GM21367 (cell line): ENCODE measurements at regions not wholly inside any gene's neighbourhood (a gene's known extent, or its start where the extent isn't known, plus 50 kb on each side); places are given as distances from the start of the nearest gene placed in this dataset.

Experiments
- ATAC-seq: cut with Tn5 transposase; IDR thresholded peaks from one replicate; pipeline ENCODE4 v1.9.1; 2021; ENCODE audit not compliant: unreplicated experiment

DNA sequence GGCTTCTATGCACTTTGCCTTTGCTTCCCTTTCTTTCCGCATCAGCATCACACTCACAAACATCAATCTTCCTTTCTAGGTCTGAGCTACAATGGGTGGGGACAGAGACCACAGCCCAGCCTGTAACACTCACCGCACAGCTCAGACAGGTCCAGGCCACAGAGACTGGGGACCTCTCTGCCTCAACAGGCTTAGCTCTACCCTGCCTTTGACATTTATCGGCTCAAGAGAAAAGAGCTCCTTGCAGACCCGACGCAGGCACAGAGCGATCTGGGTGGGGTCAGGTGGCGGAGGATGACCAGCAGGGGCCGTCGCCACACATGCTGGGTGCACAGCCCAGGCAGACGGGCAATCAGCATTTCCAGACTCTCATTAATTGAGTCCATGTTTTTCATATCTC, 837.3 kb downstream of the TBC1D22A start:
- ATAC-seq: no peak

GRCh38 chr22:47598864-47599263, 836.4 kb downstream of the TBC1D22A start:
- no peak for ATAC-seq

- no peak for ATAC-seq
Observed at GRCh38 chr22:47597041-47597440, 834.6 kb downstream of the TBC1D22A start.

DNA sequence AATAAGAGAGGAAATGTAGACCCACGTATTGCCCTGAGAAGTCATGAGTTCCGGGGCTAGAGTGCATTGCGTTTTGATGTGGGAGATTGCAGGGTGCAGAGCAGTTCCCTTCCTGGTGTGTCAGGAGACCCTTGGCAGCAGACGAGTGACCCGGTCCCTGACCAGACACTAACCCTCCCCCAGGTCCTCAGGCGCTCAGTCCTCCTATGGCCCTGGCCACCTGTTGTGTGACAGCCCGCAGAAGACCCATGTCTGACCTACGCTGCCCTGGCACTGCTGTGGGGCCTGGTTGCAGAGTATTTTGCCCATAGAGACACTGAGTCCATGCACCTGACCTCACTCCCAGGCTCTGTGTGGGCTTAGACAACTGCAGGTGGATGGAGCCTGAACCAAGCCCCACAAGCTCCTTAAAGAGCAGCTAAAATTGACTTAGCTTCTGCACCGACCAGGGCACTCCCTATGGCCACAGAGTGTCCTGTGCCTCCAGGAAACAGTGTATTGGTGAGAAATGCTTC, 833.8 kb downstream of the TBC1D22A start:
- no peak for ATAC-seq

DNA sequence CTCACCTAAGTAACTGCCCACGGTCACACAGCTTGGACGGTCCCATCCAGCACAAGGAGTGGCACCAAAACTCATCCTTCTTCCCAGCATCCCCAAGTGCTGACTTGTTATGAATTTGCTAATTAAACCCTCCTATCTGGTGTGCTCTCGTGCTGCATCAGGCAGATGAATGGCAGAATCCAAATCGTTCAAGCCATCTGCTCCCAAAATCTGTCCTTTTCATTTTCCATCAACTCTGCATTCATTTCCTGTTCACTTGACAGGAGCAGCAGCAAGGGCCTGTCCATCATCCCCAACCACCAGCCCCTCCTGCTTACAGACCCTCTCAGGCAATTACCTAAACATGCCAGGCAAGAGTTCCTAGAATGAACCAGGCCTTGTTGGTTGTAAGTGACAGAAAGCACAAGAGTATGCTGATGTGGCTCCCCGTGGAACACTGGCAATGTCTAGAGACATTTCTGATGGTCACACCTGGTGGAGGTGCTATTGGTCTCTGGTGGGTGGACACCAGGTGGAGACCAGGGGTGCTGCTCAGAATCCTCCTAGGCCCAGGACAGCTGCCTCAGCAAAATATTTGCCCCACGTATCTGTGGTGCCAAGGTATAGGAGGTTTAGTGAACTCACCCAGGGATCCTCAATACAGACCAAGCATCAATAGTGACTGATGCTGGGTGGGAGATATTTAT, 832.5 kb downstream of the TBC1D22A start:
- ATAC-seq: no peak

- no peak for ATAC-seq
Observed at GRCh38 chr22:47593911-47594311, 831.5 kb downstream of the TBC1D22A start.

- ATAC-seq: no peak
Observed at GRCh38 chr22:47593291-47593690, 830.8 kb downstream of the TBC1D22A start.

DNA sequence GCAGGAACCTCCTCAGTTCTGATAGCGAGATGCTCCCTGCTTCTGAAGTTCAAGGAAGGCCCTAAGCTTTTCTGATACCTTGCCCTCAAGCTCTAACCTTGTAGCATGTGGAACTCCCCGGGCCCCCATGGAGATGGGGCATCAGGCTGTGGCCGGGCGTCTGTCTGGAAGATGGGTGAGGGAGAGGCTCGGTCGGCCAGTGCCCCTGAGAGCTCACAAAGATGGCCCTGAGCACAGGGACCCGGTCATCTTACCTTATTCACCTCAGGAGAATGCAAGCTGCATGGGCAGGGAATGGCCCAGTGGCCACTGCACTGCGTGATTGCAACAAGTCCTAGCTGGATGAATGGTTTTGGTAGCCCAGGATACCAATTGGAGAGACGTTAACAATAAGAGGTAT, 830.3 kb downstream of the TBC1D22A start:
- ATAC-seq: no peak

GRCh38 chr22:47591709-47592108, 829.3 kb downstream of the TBC1D22A start:
- ATAC-seq: no peak

- ATAC-seq: no peak
Observed at GRCh38 chr22:47591016-47591415, 828.6 kb downstream of the TBC1D22A start.

GRCh38 chr22:47589271-47590250, 827.1 kb downstream of the TBC1D22A start:
- ATAC-seq: no peak

DNA sequence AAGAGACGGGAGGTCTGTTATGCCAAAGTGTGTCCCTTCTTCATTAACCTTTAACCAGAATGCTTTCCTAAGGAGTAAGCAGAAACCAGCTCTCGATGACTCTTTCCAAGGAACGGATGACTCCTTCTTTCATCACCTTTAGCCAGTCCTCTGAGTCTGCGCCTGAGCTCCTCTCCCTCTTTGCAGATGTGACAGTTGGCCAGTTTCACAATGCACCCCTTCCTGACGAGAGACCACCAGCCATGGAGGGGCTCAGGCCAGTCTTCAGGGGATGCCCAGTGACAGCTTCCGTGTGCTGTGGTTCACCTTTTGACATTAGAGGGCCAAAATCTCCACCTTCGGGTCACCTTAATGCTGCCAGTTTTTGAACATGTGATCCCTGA, 826.1 kb downstream of the TBC1D22A start:
- ATAC-seq: no peak

- no peak for ATAC-seq
Observed at GRCh38 chr22:47587861-47588577, 825.6 kb downstream of the TBC1D22A start.

GRCh38 chr22:47587361-47587760, 824.9 kb downstream of the TBC1D22A start:
- ATAC-seq: no peak

- no peak for ATAC-seq
Observed at GRCh38 chr22:47586946-47587345, 824.5 kb downstream of the TBC1D22A start.

DNA sequence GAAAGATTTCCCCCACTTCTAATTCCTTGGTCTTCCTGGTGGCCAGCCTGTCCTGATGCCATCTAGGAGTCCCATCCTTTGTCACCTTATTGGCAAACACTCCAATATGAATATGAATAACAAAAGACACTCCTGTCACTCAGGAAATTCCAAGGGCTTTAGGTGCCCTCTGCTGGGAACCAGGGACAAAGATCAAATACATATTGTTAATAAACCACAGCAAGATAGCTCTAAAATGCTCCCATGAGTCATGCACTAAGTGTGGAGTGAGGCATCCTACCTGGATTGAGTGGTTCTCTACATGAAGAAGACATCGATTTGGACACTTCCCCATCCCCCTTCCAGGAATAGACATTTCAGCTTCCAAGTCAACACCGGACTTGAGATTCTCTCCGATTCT, 823.6 kb downstream of the TBC1D22A start:
- ATAC-seq: no peak

DNA sequence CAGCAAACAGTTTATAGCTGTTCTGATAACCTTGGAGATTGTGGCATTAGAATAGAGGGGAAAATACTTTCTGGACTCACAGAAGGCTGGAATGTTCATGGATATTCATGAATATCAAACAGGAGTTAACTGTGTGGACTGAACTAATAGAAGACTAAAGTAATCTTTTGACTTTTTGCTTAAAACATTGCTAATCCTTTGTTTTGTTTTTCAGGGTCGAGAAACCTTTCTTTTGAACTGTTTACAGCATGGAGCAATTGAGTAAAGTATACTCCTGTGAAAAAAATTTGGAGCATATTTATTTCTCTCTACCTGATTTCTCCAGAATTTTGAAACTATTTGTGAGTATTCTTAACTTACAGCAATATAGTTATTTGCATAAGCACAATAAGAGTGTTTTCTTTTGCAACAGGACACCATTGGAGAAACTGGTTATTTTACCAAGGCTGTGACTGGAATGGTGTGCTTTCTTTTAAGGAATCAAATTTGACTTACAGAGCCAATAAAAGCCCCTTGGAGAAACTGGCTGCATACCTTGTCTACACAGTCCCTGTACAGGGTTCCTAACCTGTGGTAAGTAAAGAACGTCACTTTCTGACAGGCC, 821.6 kb downstream of the TBC1D22A start:
- ATAC-seq: no peak

GRCh38 chr22:47582067-47582466, 819.6 kb downstream of the TBC1D22A start:
- no peak for ATAC-seq

GRCh38 chr22:47580121-47580520, 817.7 kb downstream of the TBC1D22A start:
- no peak for ATAC-seq

DNA sequence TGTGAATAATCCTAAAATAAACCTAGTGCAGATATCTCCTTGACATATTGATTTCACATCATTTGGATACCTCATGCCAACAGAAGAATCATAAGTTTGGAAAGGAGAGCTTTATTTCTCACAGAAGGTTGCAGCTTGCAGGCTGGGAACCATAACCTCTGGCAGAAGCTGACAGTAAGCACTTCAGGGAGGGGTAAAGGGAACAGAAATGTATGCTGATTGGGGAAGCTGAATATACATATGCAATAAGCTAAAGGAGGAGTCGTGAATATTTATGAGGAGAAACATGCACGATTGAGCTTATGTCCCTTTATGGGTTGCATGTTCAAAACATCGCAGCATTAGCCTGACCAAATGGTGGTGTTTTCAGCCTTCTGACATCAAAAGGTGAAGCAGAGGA, 814.5 kb downstream of the TBC1D22A start:
- ATAC-seq: no peak

DNA sequence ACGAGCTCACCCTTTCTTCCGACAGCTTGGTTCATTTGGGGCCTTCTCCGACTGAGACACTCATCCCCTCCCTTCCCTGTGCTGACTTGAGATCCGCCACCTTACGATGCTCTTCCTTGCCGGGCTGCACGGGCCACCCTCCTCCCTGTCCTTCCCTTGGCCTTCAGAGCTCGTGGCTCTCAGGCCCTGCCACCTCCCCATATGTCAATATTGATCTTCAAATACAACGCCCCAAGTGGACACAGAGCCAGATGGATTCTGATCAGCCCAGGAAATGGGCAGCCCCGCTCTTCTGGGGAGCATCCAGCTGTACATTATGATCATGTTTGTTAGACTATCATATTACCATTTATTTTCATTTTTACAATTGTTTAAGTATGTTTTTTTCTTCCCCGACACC, 812.8 kb downstream of the TBC1D22A start:
- no peak for ATAC-seq
